ENCODE measurements at regions not wholly inside any gene's neighbourhood (a gene's known extent, or its start where the extent isn't known, plus 50 kb on each side); places are given as distances from the start of the nearest gene placed in this dataset. TPM values are rescaled to one million over a fixed set of nuclear protein-coding genes. Genes with fewer than 3 reads are reported as not detected.

Small RNA genes in the stretch of these regions (small RNA-seq; reads per million reads assigned to genes)
- not detected for gene AC027506.1
